Hepatocyte (in vitro differentiated cells): ENCODE measurements at regions not wholly inside any gene's neighbourhood (a gene's known extent, or its start where the extent isn't known, plus 50 kb on each side); places are given as distances from the start of the nearest gene placed in this dataset.
"Not testable (repeated sequence)": the region's sequence is repeated elsewhere in the genome, so short reads cannot be mapped to it uniquely, and the experiment has no call there.

ENCODE experiments used
- DNase-seq: peaks from one replicate; pipeline ENCODE4 v3.0.0-alpha.2; 2016; ENCODE audit warnings: low spot score
- H2AFZ ChIP-seq: fragments of 200-600 bp; sonication (generic); 2 replicates; pipeline ENCODE4 v1.6.0; 2016; ENCODE audit warnings: antibody characterized with exemption, mild to moderate bottlenecking
- H3K27ac ChIP-seq: fragments of 200-600 bp; sonication (generic); 2 replicates; pipeline ENCODE4 v1.5.1; 2016; ENCODE audit warnings: mild to moderate bottlenecking
- H3K27me3 ChIP-seq: fragments of 200-600 bp; sonication (generic); 2 replicates; pipeline ENCODE4 v1.6.1; 2016
- H3K36me3 ChIP-seq: fragments of 200-600 bp; sonication (generic); replicated peaks from 2 replicates; pipeline ENCODE4 v1.5.1; 2016; ENCODE audit warnings: low read depth; ENCODE audit not compliant: insufficient read depth
- H3K4me1 ChIP-seq: fragments of 200-600 bp; sonication (generic); 2 replicates; pipeline ENCODE4 v1.5.1; 2016; ENCODE audit warnings: mild to moderate bottlenecking, moderate library complexity; ENCODE audit not compliant: insufficient read depth
- H3K4me2 ChIP-seq: fragments of 200-600 bp; sonication (generic); 2 replicates; pipeline ENCODE4 v1.6.0; 2016
- H3K4me3 ChIP-seq: fragments of 200-600 bp; sonication (generic); 2 replicates; pipeline ENCODE4 v1.5.1; 2016; ENCODE audit warnings: mild to moderate bottlenecking
- H3K79me2 ChIP-seq: fragments of 200-600 bp; sonication (generic); 2 replicates; pipeline ENCODE4 v1.6.0; 2017; ENCODE audit warnings: mild to moderate bottlenecking
- H3K9me2 ChIP-seq: fragments of 200-600 bp; sonication (generic); replicated peaks from 2 replicates; pipeline ENCODE4 v1.6.0; 2017; ENCODE audit warnings: mild to moderate bottlenecking; ENCODE audit not compliant: insufficient read depth
- H3K9me3 ChIP-seq: fragments of 200-600 bp; sonication (generic); 2 replicates; pipeline ENCODE4 v1.5.1; 2016; ENCODE audit warnings: low read depth, mild to moderate bottlenecking
- H4K20me1 ChIP-seq: fragments of 200-600 bp; sonication (generic); 2 replicates; pipeline ENCODE4 v1.6.0; 2016; ENCODE audit warnings: mild to moderate bottlenecking; ENCODE audit not compliant: insufficient read depth, poor library complexity, severe bottlenecking
- CTCF ChIP-seq: fragments of 200-600 bp; sonication (generic); IDR thresholded peaks from 2 replicates; pipeline ENCODE4 v1.5.1; 2016; ENCODE audit warnings: antibody characterized with exemption, mild to moderate bottlenecking; ENCODE audit not compliant: poor library complexity
- EZH2 ChIP-seq: fragments of 200-600 bp; sonication (generic); IDR thresholded peaks from 2 replicates; pipeline ENCODE4 v1.6.1; 2016; ENCODE audit warnings: antibody characterized with exemption, mild to moderate bottlenecking, borderline replicate concordance
- EZH2phosphoT487 ChIP-seq: fragments of 200-600 bp; sonication (generic); IDR thresholded peaks from one replicate; pipeline ENCODE4 v1.6.1; 2018; ENCODE audit warnings: antibody characterized with exemption, mild to moderate bottlenecking, low read depth, moderate library complexity; ENCODE audit not compliant: unreplicated experiment, severe bottlenecking
- WGBS: methylation state at CpG from one replicate; pipeline ENCODE4 v1.1.6; 2016; ENCODE audit warnings: low lambda C conversion rate; ENCODE audit errors: missing lambda C conversion rate; 5-methylcytosine and 5-hydroxymethylcytosine counted together

GRCh38 chr9:102434545-102434944 lies 560.6 kb upstream of the CYLC2 start:
- Histone ChIP-seq H3K36me3 (no peaks in the 10 kb centered on the region), H3K4me3 (no peak overlapping the region), H3K4me2 (no peak overlapping the region), H3K27me3 (no peaks in the 10 kb centered on the region), H3K27ac (no peak overlapping the region), H3K79me2 (no peaks in the 10 kb centered on the region), H2AFZ (no peak overlapping the region), H3K4me1 (no peaks in the 10 kb centered on the region), H3K9me3 (no peaks in the 10 kb centered on the region), H3K9me2 (no peaks in the 10 kb centered on the region), H4K20me1 (no peaks in the 10 kb centered on the region)
- no peak for DNase-seq
- TF ChIP-seq EZH2, result no peak
- no peak for TF ChIP-seq CTCF
- no peak for TF ChIP-seq EZH2phosphoT487
- 10% methylated on average over 1 of the region's 1 CpG for WGBS

- H3K4me2 ChIP-seq, result no peak overlapping the region
- no peaks in the 10 kb centered on the region for H3K4me1 ChIP-seq
- H3K9me2 ChIP-seq, result no peaks in the 10 kb centered on the region
- DNase-seq, result no peak
- H2AFZ ChIP-seq, result no peak overlapping the region
- H3K9me3 ChIP-seq, result no peaks in the 10 kb centered on the region
- H3K27me3 ChIP-seq, result no peaks in the 10 kb centered on the region
- H4K20me1 ChIP-seq, result no peaks in the 10 kb centered on the region
- no peak overlapping the region for H3K4me3 ChIP-seq
- H3K27ac ChIP-seq, result no peak overlapping the region
- no peaks in the 10 kb centered on the region for H3K36me3 ChIP-seq
- H3K79me2 ChIP-seq, result no peaks in the 10 kb centered on the region
- no peak for TF ChIP-seq EZH2
- TF ChIP-seq CTCF, result peak; percentile 4
- TF ChIP-seq EZH2phosphoT487, result no peak
- 73% methylated on average over 4 of the region's 4 CpGs for WGBS
These were observed 566.8 kb upstream of the CYLC2 start for GRCh38 chr9:102428305-102428704.

DNA sequence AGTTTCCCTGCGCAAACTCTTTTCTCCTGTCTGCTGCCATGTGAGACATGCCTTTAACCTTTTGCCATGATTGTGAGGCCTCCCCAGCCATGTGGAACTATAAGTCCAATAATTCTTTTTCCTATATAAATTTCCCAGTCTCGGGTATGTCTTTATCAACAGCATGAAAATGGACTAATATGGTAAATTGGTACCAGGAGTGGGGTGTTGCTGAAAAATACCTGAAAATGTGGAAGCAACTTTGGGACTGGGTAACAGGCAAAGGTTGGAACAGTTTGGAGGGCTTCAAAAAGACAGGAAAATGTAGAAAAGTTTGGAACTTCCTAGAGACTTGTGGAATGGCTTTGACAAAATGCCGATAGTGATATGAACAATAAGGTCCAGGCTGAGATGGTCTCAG lies 578.9 kb upstream of the CYLC2 start:
- 73% methylated on average over 3 of the region's 3 CpGs for WGBS
- H3K9me2 ChIP-seq, H3K27ac ChIP-seq, H3K79me2 ChIP-seq, H3K4me1 ChIP-seq, DNase-seq, H3K4me2 ChIP-seq, H2AFZ ChIP-seq, H3K36me3 ChIP-seq, H3K9me3 ChIP-seq, H3K4me3 ChIP-seq, H3K27me3 ChIP-seq, H4K20me1 ChIP-seq: not testable (repeated sequence)

GRCh38 chr9:102405218-102405867 lies 589.8 kb upstream of the CYLC2 start:
- Histone ChIP-seq H3K79me2 (no peaks in the 10 kb centered on the region), H3K36me3 (no peaks in the 10 kb centered on the region), H3K4me3 (no peak overlapping the region), H2AFZ (no peak overlapping the region), H3K9me2 (no peaks in the 10 kb centered on the region), H3K27me3 (no peaks in the 10 kb centered on the region), H3K4me2 (no peak overlapping the region), H3K27ac (no peak overlapping the region), H3K9me3 (no peaks in the 10 kb centered on the region), H4K20me1 (no peaks in the 10 kb centered on the region), H3K4me1 (no peaks in the 10 kb centered on the region)
- 72% methylated on average over 5 of the region's 5 CpGs for WGBS
- TF ChIP-seq CTCF (no peak), EZH2 (no peak), EZH2phosphoT487 (no peak)
- no peak for DNase-seq
